NOMO-1 treated with dmso at 0.1 percent for 144 hours (cell line): ENCODE measurements at regions not wholly inside any gene's neighbourhood (a gene's known extent, or its start where the extent isn't known, plus 50 kb on each side); places are given as distances from the start of the nearest gene placed in this dataset.

Experiments used
- DNase-seq: peaks from one replicate; lab custom pipeline; 2025; ENCODE audit not compliant: unreplicated experiment; lab: John Stamatoyannopoulos, UW

GRCh38 chr5:144880513-144880912, 709.8 kb downstream of the KCTD16 start:
- no peak for DNase-seq

- no peak for DNase-seq
These were observed 706.3 kb downstream of the KCTD16 start for GRCh38 chr5:144876990-144877389.

- no peak for DNase-seq
These were observed 702.4 kb downstream of the KCTD16 start for GRCh38 chr5:144873076-144873475.

GRCh38 chr5:144864118-144864517, 693.4 kb downstream of the KCTD16 start:
- no peak for DNase-seq

GRCh38 chr5:144857454-144857853, 686.8 kb downstream of the KCTD16 start:
- DNase-seq = no peak

GRCh38 chr5:144844086-144844485, 673.4 kb downstream of the KCTD16 start:
- DNase-seq = no peak

GRCh38 chr5:144832416-144832815, 661.7 kb downstream of the KCTD16 start:
- DNase-seq = no peak

GRCh38 chr5:144831650-144832049, 661.0 kb downstream of the KCTD16 start:
- no peak for DNase-seq

- no peak for DNase-seq
These were observed 651.8 kb downstream of the KCTD16 start for GRCh38 chr5:144822503-144822902.

GRCh38 chr5:144820278-144820677, 649.6 kb downstream of the KCTD16 start:
- no peak for DNase-seq

- no peak for DNase-seq
These were observed 644.5 kb downstream of the KCTD16 start for GRCh38 chr5:144815131-144815530.

- no peak for DNase-seq
These were observed 642.1 kb downstream of the KCTD16 start for GRCh38 chr5:144812763-144813162.

- no peak for DNase-seq
These were observed 629.5 kb downstream of the KCTD16 start for GRCh38 chr5:144800169-144800568.

- DNase-seq = no peak
These were observed 627.9 kb downstream of the KCTD16 start for GRCh38 chr5:144798595-144798994.

- no peak for DNase-seq
These were observed 624.2 kb downstream of the KCTD16 start for GRCh38 chr5:144794922-144795321.

- DNase-seq = no peak
These were observed 617.9 kb downstream of the KCTD16 start for GRCh38 chr5:144788556-144788955.

GRCh38 chr5:144788046-144788445, 617.4 kb downstream of the KCTD16 start:
- no peak for DNase-seq

GRCh38 chr5:144779368-144779767, 608.7 kb downstream of the KCTD16 start:
- DNase-seq = no peak

GRCh38 chr5:144778561-144778960, 607.9 kb downstream of the KCTD16 start:
- DNase-seq = no peak

GRCh38 chr5:144774197-144774596, 603.5 kb downstream of the KCTD16 start:
- DNase-seq = no peak

GRCh38 chr5:144773628-144774027, 603.0 kb downstream of the KCTD16 start:
- DNase-seq = no peak

GRCh38 chr5:144771802-144772201, 601.1 kb downstream of the KCTD16 start:
- no peak for DNase-seq

GRCh38 chr5:144742361-144742760, 571.7 kb downstream of the KCTD16 start:
- DNase-seq = no peak

GRCh38 chr5:144731786-144732185, 561.1 kb downstream of the KCTD16 start:
- DNase-seq = no peak
